ENCODE measurements at regions not wholly inside any gene's neighbourhood (a gene's known extent, or its start where the extent isn't known, plus 50 kb on each side); places are given as distances from the start of the nearest gene placed in this dataset.

- H2AK5ac ChIP-seq (ENCODE audit: low read depth, low read length): no peak overlapping the region
- DNase-seq (ENCODE audit: low spot score): no peak
- no peak overlapping the region for H3K18ac ChIP-seq (ENCODE audit: low read length)
- H3K4me2 ChIP-seq (ENCODE audit: insufficient read depth, low read length, poor library complexity, severe bottlenecking): no peak overlapping the region
- no peak overlapping the region for H3K14ac ChIP-seq (ENCODE audit: low read length)
- no peak overlapping the region for H4K8ac ChIP-seq (ENCODE audit: low read depth, low read length)
- no peak overlapping the region for H4K91ac ChIP-seq (ENCODE audit: low read depth, low read length, poor library complexity)
- no peak overlapping the region for H2BK120ac ChIP-seq (ENCODE audit: low read depth, low read length)
- H3K4me3 ChIP-seq (ENCODE audit: low read length in 2 of 2): no peak overlapping the region
- H3K4ac ChIP-seq (ENCODE audit: low read length): no peak overlapping the region
- no peaks in the 10 kb centered on the region for H3K9me3 ChIP-seq (replicated peaks in 1 of 2; ENCODE audit: control insufficient read depth in 2 of 2, insufficient read depth in 1 of 2, low read depth in 1 of 2, low read length in 2 of 2)
- no peak overlapping the region for H2AFZ ChIP-seq (ENCODE audit: low read length)
- no peaks in the 10 kb centered on the region for H3K4me1 ChIP-seq (ENCODE audit: control insufficient read depth in 2 of 2, insufficient read depth in 1 of 2, low read depth in 1 of 2, low read length in 2 of 2)
- H2BK5ac ChIP-seq (ENCODE audit: low read length): no peak overlapping the region
- H3K27me3 ChIP-seq (ENCODE audit: control insufficient read depth in 3 of 3, insufficient read depth in 3 of 3, low read depth in 1 of 3, low read length in 3 of 3): no peaks in the 10 kb centered on the region
- no peak overlapping the region for H2BK12ac ChIP-seq (ENCODE audit: low read length)
- H3K23ac ChIP-seq (ENCODE audit: low read depth, low read length, poor library complexity): no peak overlapping the region
- H2BK15ac ChIP-seq (ENCODE audit: low read length): no peak overlapping the region
- no peak overlapping the region for H3K27ac ChIP-seq (replicated peaks; ENCODE audit: low read length)
- no peaks in the 10 kb centered on the region for H3K36me3 ChIP-seq (replicated peaks in 1 of 2; ENCODE audit: control insufficient read depth in 2 of 2, insufficient read depth in 2 of 2, low read length in 2 of 2)
- no peak overlapping the region for H3K9ac ChIP-seq (ENCODE audit: low read depth, low read length, poor library complexity)
- no peaks in the 10 kb centered on the region for H3K79me1 ChIP-seq (ENCODE audit: low read depth, low read length)
Observed at GRCh38 chr3:104388619-104389018, 978.1 kb upstream of the ALCAM start.

GRCh38 chr3:104392327-104392726 is 974.4 kb upstream of the ALCAM start:
- Histone ChIP-seq H2AFZ (ENCODE audit: low read length) (no peak overlapping the region), H2AK5ac (ENCODE audit: low read depth, low read length) (no peak overlapping the region), H2BK5ac (ENCODE audit: low read length) (no peak overlapping the region), H3K27me3 (ENCODE audit: control insufficient read depth in 3 of 3, insufficient read depth in 3 of 3, low read depth in 1 of 3, low read length in 3 of 3) (no peaks in the 10 kb centered on the region), H3K18ac (ENCODE audit: low read length) (no peak overlapping the region), H3K79me1 (ENCODE audit: low read depth, low read length) (no peaks in the 10 kb centered on the region), H3K4me1 (ENCODE audit: control insufficient read depth in 2 of 2, insufficient read depth in 1 of 2, low read depth in 1 of 2, low read length in 2 of 2) (no peaks in the 10 kb centered on the region), H2BK15ac (ENCODE audit: low read length) (no peak overlapping the region), H3K23ac (ENCODE audit: low read depth, low read length, poor library complexity) (no peak overlapping the region), H3K9ac (ENCODE audit: low read depth, low read length, poor library complexity) (no peak overlapping the region), H4K91ac (ENCODE audit: low read depth, low read length, poor library complexity) (no peak overlapping the region), H3K4me3 (ENCODE audit: low read length in 2 of 2) (no peak overlapping the region), H4K8ac (ENCODE audit: low read depth, low read length) (no peak overlapping the region), H3K36me3 (replicated peaks in 1 of 2; ENCODE audit: control insufficient read depth in 2 of 2, insufficient read depth in 2 of 2, low read length in 2 of 2) (no peaks in the 10 kb centered on the region), H3K14ac (ENCODE audit: low read length) (no peak overlapping the region), H2BK12ac (ENCODE audit: low read length) (no peak overlapping the region), H3K4me2 (ENCODE audit: insufficient read depth, low read length, poor library complexity, severe bottlenecking) (no peak overlapping the region), H3K4ac (ENCODE audit: low read length) (no peak overlapping the region), H3K27ac (replicated peaks; ENCODE audit: low read length) (no peak overlapping the region), H2BK120ac (ENCODE audit: low read depth, low read length) (no peak overlapping the region), H3K9me3 (replicated peaks in 1 of 2; ENCODE audit: control insufficient read depth in 2 of 2, insufficient read depth in 1 of 2, low read depth in 1 of 2, low read length in 2 of 2) (no peaks in the 10 kb centered on the region)
- no CpG with 5 or more reads among the region's 2 CpGs for WGBS, 2 donors (ENCODE audit: extremely low coverage in 2 of 2, insufficient read length in 2 of 2, insufficient replicate concordance in 1 of 2)
- DNase-seq (ENCODE audit: low spot score): no peak

GRCh38 chr3:104396974-104397669 is 969.6 kb upstream of the ALCAM start:
- WGBS, 2 donors (ENCODE audit: extremely low coverage in 2 of 2, insufficient read length in 2 of 2, insufficient replicate concordance in 1 of 2): no CpG with 5 or more reads among the region's 2 CpGs
- Histone ChIP-seq H2AK5ac (ENCODE audit: low read depth, low read length) (no peak overlapping the region), H3K4ac (ENCODE audit: low read length) (no peak overlapping the region), H3K14ac (ENCODE audit: low read length) (no peak overlapping the region), H2BK120ac (ENCODE audit: low read depth, low read length) (no peak overlapping the region), H3K36me3 (replicated peaks in 1 of 2; ENCODE audit: control insufficient read depth in 2 of 2, insufficient read depth in 2 of 2, low read length in 2 of 2) (no peaks in the 10 kb centered on the region), H2BK12ac (ENCODE audit: low read length) (no peak overlapping the region), H3K9me3 (replicated peaks in 1 of 2; ENCODE audit: control insufficient read depth in 2 of 2, insufficient read depth in 1 of 2, low read depth in 1 of 2, low read length in 2 of 2) (no peaks in the 10 kb centered on the region), H3K4me1 (ENCODE audit: control insufficient read depth in 2 of 2, insufficient read depth in 1 of 2, low read depth in 1 of 2, low read length in 2 of 2) (no peaks in the 10 kb centered on the region), H3K4me2 (ENCODE audit: insufficient read depth, low read length, poor library complexity, severe bottlenecking) (no peak overlapping the region), H3K27me3 (ENCODE audit: control insufficient read depth in 3 of 3, insufficient read depth in 3 of 3, low read depth in 1 of 3, low read length in 3 of 3) (no peaks in the 10 kb centered on the region), H3K18ac (ENCODE audit: low read length) (no peak overlapping the region), H4K91ac (ENCODE audit: low read depth, low read length, poor library complexity) (no peak overlapping the region), H3K9ac (ENCODE audit: low read depth, low read length, poor library complexity) (no peak overlapping the region), H2AFZ (ENCODE audit: low read length) (no peak overlapping the region), H2BK15ac (ENCODE audit: low read length) (no peak overlapping the region), H3K27ac (replicated peaks; ENCODE audit: low read length) (no peak overlapping the region), H4K8ac (ENCODE audit: low read depth, low read length) (no peak overlapping the region), H3K23ac (ENCODE audit: low read depth, low read length, poor library complexity) (no peak overlapping the region), H3K79me1 (ENCODE audit: low read depth, low read length) (no peaks in the 10 kb centered on the region), H3K4me3 (ENCODE audit: low read length in 2 of 2) (no peak overlapping the region), H2BK5ac (ENCODE audit: low read length) (no peak overlapping the region)
- no peak for DNase-seq (ENCODE audit: low spot score)

- Histone ChIP-seq H2BK120ac (ENCODE audit: low read depth, low read length) (no peak overlapping the region), H3K4me1 (ENCODE audit: control insufficient read depth in 2 of 2, insufficient read depth in 1 of 2, low read depth in 1 of 2, low read length in 2 of 2) (no peaks in the 10 kb centered on the region), H2AFZ (ENCODE audit: low read length) (no peak overlapping the region), H4K91ac (ENCODE audit: low read depth, low read length, poor library complexity) (no peak overlapping the region), H3K4me3 (ENCODE audit: low read length in 2 of 2) (no peak overlapping the region), H3K18ac (ENCODE audit: low read length) (no peak overlapping the region), H3K27ac (replicated peaks; ENCODE audit: low read length) (no peak overlapping the region), H3K79me1 (ENCODE audit: low read depth, low read length) (no peaks in the 10 kb centered on the region), H3K27me3 (ENCODE audit: control insufficient read depth in 3 of 3, insufficient read depth in 3 of 3, low read depth in 1 of 3, low read length in 3 of 3) (no peaks in the 10 kb centered on the region), H2BK12ac (ENCODE audit: low read length) (no peak overlapping the region), H3K4ac (ENCODE audit: low read length) (no peak overlapping the region), H3K23ac (ENCODE audit: low read depth, low read length, poor library complexity) (no peak overlapping the region), H2BK15ac (ENCODE audit: low read length) (no peak overlapping the region), H4K8ac (ENCODE audit: low read depth, low read length) (no peak overlapping the region), H2BK5ac (ENCODE audit: low read length) (no peak overlapping the region), H3K9me3 (replicated peaks in 1 of 2; ENCODE audit: control insufficient read depth in 2 of 2, insufficient read depth in 1 of 2, low read depth in 1 of 2, low read length in 2 of 2) (no peaks in the 10 kb centered on the region), H3K4me2 (ENCODE audit: insufficient read depth, low read length, poor library complexity, severe bottlenecking) (no peak overlapping the region), H2AK5ac (ENCODE audit: low read depth, low read length) (no peak overlapping the region), H3K14ac (ENCODE audit: low read length) (no peak overlapping the region), H3K36me3 (replicated peaks in 1 of 2; ENCODE audit: control insufficient read depth in 2 of 2, insufficient read depth in 2 of 2, low read length in 2 of 2) (no peaks in the 10 kb centered on the region), H3K9ac (ENCODE audit: low read depth, low read length, poor library complexity) (no peak overlapping the region)
- no peak for DNase-seq (ENCODE audit: low spot score)
- WGBS, 2 donors (ENCODE audit: extremely low coverage in 2 of 2, insufficient read length in 2 of 2, insufficient replicate concordance in 1 of 2): no CpG with 5 or more reads among the region's 1 CpG
Observed at GRCh38 chr3:104397713-104398112, 969.0 kb upstream of the ALCAM start.
